ENCODE measurements at regions not wholly inside any gene's neighbourhood (a gene's known extent, or its start where the extent isn't known, plus 50 kb on each side); places are given as distances from the start of the nearest gene placed in this dataset.

- Histone ChIP-seq H3K4me2 (ENCODE audit: low read depth, low read length, poor library complexity, severe bottlenecking) (no peak overlapping the region), H3K4me3 (ENCODE audit: low read length, poor library complexity, severe bottlenecking) (no peak overlapping the region), H2AFZ (ENCODE audit: low read length) (no peak overlapping the region), H3K9me3 (ENCODE audit: insufficient read depth, low read depth, low read length) (peaks cover 8% of the 10 kb centered on the region), H3K4me1 (ENCODE audit: insufficient read depth, low read length, poor library complexity, severe bottlenecking) (peaks cover 12% of the 10 kb centered on the region), H3K27me3 (ENCODE audit: insufficient read depth, low read length, poor library complexity, severe bottlenecking) (no peaks in the 10 kb centered on the region), H3K9me2 (replicated peaks; ENCODE audit: low read depth, low read length) (no peaks in the 10 kb centered on the region), H3K79me2 (ENCODE audit: insufficient read depth, low read length) (no peaks in the 10 kb centered on the region), H3K9ac (ENCODE audit: low read depth, low read length, poor library complexity, severe bottlenecking) (no peak overlapping the region), H4K20me1 (ENCODE audit: insufficient read depth, low read length, poor library complexity, severe bottlenecking) (no peaks in the 10 kb centered on the region), H3K36me3 (ENCODE audit: insufficient read depth, low read length) (no peaks in the 10 kb centered on the region), H3F3A (ENCODE audit: low read depth) (no peaks in the 10 kb centered on the region)
- TF ChIP-seq, protein P1, sequence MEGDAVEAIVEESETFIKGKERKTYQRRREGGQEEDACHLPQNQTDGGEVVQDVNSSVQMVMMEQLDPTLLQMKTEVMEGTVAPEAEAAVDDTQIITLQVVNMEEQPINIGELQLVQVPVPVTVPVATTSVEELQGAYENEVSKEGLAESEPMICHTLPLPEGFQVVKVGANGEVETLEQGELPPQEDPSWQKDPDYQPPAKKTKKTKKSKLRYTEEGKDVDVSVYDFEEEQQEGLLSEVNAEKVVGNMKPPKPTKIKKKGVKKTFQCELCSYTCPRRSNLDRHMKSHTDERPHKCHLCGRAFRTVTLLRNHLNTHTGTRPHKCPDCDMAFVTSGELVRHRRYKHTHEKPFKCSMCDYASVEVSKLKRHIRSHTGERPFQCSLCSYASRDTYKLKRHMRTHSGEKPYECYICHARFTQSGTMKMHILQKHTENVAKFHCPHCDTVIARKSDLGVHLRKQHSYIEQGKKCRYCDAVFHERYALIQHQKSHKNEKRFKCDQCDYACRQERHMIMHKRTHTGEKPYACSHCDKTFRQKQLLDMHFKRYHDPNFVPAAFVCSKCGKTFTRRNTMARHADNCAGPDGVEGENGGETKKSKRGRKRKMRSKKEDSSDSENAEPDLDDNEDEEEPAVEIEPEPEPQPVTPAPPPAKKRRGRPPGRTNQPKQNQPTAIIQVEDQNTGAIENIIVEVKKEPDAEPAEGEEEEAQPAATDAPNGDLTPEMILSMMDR (conservative IDR thresholded peaks at IDR 0.05; ENCODE audit: low read length) = no peak
- no peak for TF ChIP-seq EZH2phosphoT487 (IDR thresholded peaks at IDR 0.05; ENCODE audit: borderline replicate concordance)
These were observed 259.1 kb upstream of the RBMS1 start for GRCh38 chr2:160752475-160753330.

- no peaks in the 10 kb centered on the region for H3K27me3 ChIP-seq (ENCODE audit: insufficient read depth, low read length, poor library complexity, severe bottlenecking)
- H3K9ac ChIP-seq (ENCODE audit: low read depth, low read length, poor library complexity, severe bottlenecking) = no peak overlapping the region
- TF ChIP-seq, protein P1 (conservative IDR thresholded peaks at IDR 0.05; ENCODE audit: low read length) = no peak
- TF ChIP-seq EZH2phosphoT487 (IDR thresholded peaks at IDR 0.05; ENCODE audit: borderline replicate concordance) = no peak
- peaks cover 8% of the 10 kb centered on the region for H3K9me3 ChIP-seq (ENCODE audit: insufficient read depth, low read depth, low read length)
- no peak overlapping the region for H2AFZ ChIP-seq (ENCODE audit: low read length)
- H3K79me2 ChIP-seq (ENCODE audit: insufficient read depth, low read length) = no peaks in the 10 kb centered on the region
- no peaks in the 10 kb centered on the region for H3K9me2 ChIP-seq (replicated peaks; ENCODE audit: low read depth, low read length)
- H3K4me1 ChIP-seq (ENCODE audit: insufficient read depth, low read length, poor library complexity, severe bottlenecking) = peaks cover 12% of the 10 kb centered on the region
- no peaks in the 10 kb centered on the region for H3F3A ChIP-seq (ENCODE audit: low read depth)
- H3K4me2 ChIP-seq (ENCODE audit: low read depth, low read length, poor library complexity, severe bottlenecking) = no peak overlapping the region
- no peaks in the 10 kb centered on the region for H3K36me3 ChIP-seq (ENCODE audit: insufficient read depth, low read length)
- no peaks in the 10 kb centered on the region for H4K20me1 ChIP-seq (ENCODE audit: insufficient read depth, low read length, poor library complexity, severe bottlenecking)
- no peak overlapping the region for H3K4me3 ChIP-seq (ENCODE audit: low read length, poor library complexity, severe bottlenecking)
These were observed 259.7 kb upstream of the RBMS1 start for GRCh38 chr2:160753331-160753654.

DNA sequence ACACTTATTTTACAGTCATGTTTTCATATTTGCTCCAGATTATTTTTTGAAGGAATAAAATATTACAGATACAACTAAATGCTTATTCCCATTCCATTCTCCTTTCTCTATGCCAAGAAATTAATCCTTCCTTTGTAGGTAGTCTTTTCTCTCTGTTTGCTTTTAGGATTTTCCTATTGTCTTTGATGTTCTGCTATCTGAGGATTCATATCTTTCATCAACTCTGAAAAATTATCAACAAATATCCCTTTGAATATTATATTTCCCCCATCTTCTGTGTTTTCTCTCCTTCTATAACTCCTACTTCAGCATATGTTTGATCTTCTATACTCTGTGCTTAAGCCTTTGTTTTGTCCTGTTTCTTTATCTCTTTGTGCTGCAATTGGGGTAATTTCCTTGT is 260.4 kb upstream of the RBMS1 start:
- TF ChIP-seq, protein P1 (conservative IDR thresholded peaks at IDR 0.05; ENCODE audit: low read length) = no peak
- TF ChIP-seq EZH2phosphoT487 (IDR thresholded peaks at IDR 0.05; ENCODE audit: borderline replicate concordance) = no peak
- Histone ChIP-seq H4K20me1 (ENCODE audit: insufficient read depth, low read length, poor library complexity, severe bottlenecking) (no peaks in the 10 kb centered on the region), H3K4me2 (ENCODE audit: low read depth, low read length, poor library complexity, severe bottlenecking) (no peak overlapping the region), H3F3A (ENCODE audit: low read depth) (no peaks in the 10 kb centered on the region), H3K27me3 (ENCODE audit: insufficient read depth, low read length, poor library complexity, severe bottlenecking) (no peaks in the 10 kb centered on the region), H3K9ac (ENCODE audit: low read depth, low read length, poor library complexity, severe bottlenecking) (no peak overlapping the region), H3K4me3 (ENCODE audit: low read length, poor library complexity, severe bottlenecking) (no peak overlapping the region), H3K9me2 (replicated peaks; ENCODE audit: low read depth, low read length) (no peaks in the 10 kb centered on the region), H3K9me3 (ENCODE audit: insufficient read depth, low read depth, low read length) (peaks cover 8% of the 10 kb centered on the region), H3K79me2 (ENCODE audit: insufficient read depth, low read length) (no peaks in the 10 kb centered on the region), H2AFZ (ENCODE audit: low read length) (no peak overlapping the region), H3K36me3 (ENCODE audit: insufficient read depth, low read length) (no peaks in the 10 kb centered on the region), H3K4me1 (ENCODE audit: insufficient read depth, low read length, poor library complexity, severe bottlenecking) (peaks cover 12% of the 10 kb centered on the region)

Measured in Loucy (cell line).